Brain microvascular endothelial cell (primary cell): ENCODE measurements at regions not wholly inside any gene's neighbourhood (a gene's known extent, or its start where the extent isn't known, plus 50 kb on each side); places are given as distances from the start of the nearest gene placed in this dataset.

Experiments used
- DNase-seq: peaks from one replicate; pipeline ENCODE4 v3.0.0-alpha.2; 2020
- H3K27ac ChIP-seq: fragments of 250-450 bp; sonication (Bioruptor Pico); 2 replicates; pipeline ENCODE4 v1.5.1; 2020; ENCODE audit warnings: mild to moderate bottlenecking, moderate library complexity
- H3K27me3 ChIP-seq: fragments of 250-450 bp; sonication (Bioruptor Pico); replicated peaks from 2 replicates; pipeline ENCODE4 v1.5.1; 2020; ENCODE audit warnings: mild to moderate bottlenecking
- H3K36me3 ChIP-seq: fragments of 250-450 bp; sonication (Bioruptor Pico); replicated peaks from 2 replicates; pipeline ENCODE4 v1.5.1; 2020; ENCODE audit warnings: mild to moderate bottlenecking
- H3K4me3 ChIP-seq: 2 replicates; pipeline ENCODE4 v1.5.1; 2011; ENCODE audit warnings: low read depth, mild to moderate bottlenecking, control low read depth, low read length, moderate library complexity
- in situ Hi-C: cut with HindIII; loops from 2 replicates; pipeline ENCODE4 v1.10.0; 2017; ENCODE audit warnings: low sequenced_read_pairs, low pct_ligation_motif_present
- TF ChIP-seq, protein P1 (sequence below): IDR thresholded peaks from 2 replicates; pipeline ENCODE4 v1.5.1; 2011; ENCODE audit warnings: low read depth, mild to moderate bottlenecking, moderate library complexity, low read length, control low read depth, inconsistent platforms; ENCODE audit errors: missing control alignments

DNA sequence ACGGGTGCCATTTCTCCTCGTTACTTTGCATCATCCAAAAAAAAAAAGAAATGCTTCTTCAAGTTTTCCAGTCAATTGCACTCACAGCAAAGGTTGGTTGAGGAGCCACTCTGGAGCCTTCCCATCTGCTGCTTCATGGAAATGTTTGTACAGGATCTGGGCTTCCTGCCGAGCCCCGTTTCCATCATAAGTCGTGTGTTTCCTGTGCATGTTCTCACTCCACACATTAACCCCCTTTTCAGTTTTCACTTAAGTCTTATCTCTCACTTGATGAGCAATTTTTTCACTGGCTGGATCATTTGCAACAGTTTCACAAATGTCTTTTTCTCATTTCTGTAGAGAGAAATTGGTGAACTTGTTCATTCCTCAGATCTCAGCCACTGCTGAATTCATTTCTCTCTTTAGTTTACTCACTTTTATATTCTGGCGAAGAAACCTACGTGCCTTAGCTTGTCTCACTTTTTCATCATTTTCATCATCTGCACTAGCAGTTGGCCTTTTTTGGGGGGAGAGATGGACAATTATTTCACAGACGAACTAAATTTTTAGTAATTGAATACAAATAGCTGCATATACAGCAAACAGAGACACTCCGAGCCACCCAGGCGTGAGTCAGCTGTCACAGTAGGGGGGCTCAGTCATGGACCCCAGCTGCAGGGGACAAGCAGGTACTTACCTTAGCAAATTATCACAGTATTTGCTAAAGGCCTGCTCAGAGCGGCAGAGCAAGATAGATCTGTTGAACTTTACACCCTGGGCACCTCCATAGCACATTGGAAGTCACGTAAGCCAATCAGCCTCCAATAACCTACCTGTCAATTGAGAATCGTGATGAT lies 750.8 kb upstream of the ID2 start:
- in situ Hi-C loops = no loop called here
- DNase-seq = no peak
- no peaks in the 10 kb centered on the region for H3K36me3 ChIP-seq
- TF ChIP-seq, protein P1, sequence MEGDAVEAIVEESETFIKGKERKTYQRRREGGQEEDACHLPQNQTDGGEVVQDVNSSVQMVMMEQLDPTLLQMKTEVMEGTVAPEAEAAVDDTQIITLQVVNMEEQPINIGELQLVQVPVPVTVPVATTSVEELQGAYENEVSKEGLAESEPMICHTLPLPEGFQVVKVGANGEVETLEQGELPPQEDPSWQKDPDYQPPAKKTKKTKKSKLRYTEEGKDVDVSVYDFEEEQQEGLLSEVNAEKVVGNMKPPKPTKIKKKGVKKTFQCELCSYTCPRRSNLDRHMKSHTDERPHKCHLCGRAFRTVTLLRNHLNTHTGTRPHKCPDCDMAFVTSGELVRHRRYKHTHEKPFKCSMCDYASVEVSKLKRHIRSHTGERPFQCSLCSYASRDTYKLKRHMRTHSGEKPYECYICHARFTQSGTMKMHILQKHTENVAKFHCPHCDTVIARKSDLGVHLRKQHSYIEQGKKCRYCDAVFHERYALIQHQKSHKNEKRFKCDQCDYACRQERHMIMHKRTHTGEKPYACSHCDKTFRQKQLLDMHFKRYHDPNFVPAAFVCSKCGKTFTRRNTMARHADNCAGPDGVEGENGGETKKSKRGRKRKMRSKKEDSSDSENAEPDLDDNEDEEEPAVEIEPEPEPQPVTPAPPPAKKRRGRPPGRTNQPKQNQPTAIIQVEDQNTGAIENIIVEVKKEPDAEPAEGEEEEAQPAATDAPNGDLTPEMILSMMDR = no peak
- H3K27me3 ChIP-seq = no peaks in the 10 kb centered on the region
- no peak overlapping the region for H3K4me3 ChIP-seq
- no peak overlapping the region for H3K27ac ChIP-seq

DNA sequence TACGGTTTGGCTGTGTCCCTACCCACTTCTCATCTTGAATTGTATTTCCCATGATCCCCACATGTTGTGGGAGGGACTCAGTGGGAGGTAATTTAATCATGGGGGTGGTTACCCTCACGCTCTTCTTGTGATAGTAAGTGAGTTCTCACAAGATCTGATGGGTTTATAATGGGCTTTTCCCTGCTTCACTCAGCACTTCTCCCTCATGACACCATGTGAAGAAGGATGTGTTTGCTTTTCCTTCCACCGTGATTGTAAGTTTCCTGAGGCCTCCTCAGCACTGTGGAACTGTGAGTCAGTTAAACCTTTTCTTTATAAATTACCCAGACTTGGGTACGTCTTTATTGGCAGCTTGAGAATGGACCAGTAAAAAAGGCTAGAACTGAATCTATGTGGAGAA lies 750.0 kb upstream of the ID2 start:
- Histone ChIP-seq H3K27ac (no peak overlapping the region), H3K27me3 (no peaks in the 10 kb centered on the region), H3K4me3 (no peak overlapping the region), H3K36me3 (no peaks in the 10 kb centered on the region)
- TF ChIP-seq, protein P1 = no peak
- in situ Hi-C loops = no loop called here
- DNase-seq = no peak

DNA sequence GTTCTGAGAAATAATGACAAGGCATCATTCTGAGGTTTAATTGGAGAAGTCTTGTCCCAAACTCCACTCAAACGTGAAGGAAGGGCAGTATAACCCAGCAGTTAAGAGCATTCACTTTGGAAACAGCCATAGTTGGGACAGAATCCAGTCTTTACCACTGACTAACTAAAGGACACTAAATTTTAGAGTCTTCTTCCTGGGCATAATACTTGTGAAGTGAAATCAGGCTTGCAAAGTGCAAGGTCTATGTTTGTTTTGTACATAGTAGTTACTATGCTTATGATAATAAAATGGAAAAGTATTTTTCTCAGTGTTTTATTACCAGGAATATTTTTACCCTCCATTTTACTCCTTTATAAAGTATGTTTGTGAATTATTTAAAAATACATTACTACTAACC lies 748.2 kb upstream of the ID2 start:
- Histone ChIP-seq H3K4me3 (no peak overlapping the region), H3K27me3 (no peaks in the 10 kb centered on the region), H3K36me3 (no peaks in the 10 kb centered on the region), H3K27ac (no peak overlapping the region)
- in situ Hi-C loops = no loop called here
- TF ChIP-seq, protein P1 = no peak
- DNase-seq = no peak

DNA sequence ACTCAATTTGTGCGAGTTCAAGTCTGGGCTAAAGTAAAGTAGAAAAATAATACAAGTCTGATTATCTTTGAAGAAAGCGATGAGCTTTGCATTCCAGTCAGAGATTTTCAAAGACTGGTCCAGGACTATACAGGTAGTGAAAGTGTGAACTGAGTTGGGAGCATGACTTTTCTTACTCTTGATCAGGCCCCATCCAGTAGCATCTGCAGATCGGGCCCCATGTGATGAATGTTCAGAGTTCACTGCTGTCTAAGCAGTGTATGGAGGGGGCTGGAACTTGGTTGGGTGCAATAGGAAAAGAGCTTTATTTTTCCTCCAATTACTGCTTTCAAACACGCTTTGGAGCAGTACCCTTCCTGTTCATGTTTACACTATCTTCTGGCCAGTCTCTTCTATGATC lies 747.4 kb upstream of the ID2 start:
- Histone ChIP-seq H3K27ac (no peak overlapping the region), H3K27me3 (no peaks in the 10 kb centered on the region), H3K36me3 (no peaks in the 10 kb centered on the region), H3K4me3 (no peak overlapping the region)
- TF ChIP-seq, protein P1 = no peak
- in situ Hi-C loops = no loop called here
- DNase-seq = no peak

DNA sequence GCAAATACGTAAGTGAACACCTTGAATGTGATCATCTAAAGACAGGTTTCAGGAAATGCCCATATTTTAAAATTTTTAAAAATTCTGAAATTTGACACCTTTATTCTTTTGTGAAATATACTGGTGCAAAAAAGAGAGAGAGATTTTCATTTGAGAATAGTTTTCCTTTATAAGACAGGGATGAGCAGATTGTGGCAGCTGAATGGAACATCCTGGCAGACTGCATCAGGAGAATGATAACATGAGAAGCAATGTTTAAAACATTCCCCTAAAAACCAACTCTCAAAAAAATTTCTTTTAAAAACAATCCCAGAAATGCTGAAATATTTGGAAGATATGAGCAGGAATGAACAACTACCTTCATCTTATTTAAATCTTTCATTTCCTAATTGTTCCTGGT lies 744.8 kb upstream of the ID2 start:
- Histone ChIP-seq H3K4me3 (no peak overlapping the region), H3K36me3 (no peaks in the 10 kb centered on the region), H3K27ac (no peak overlapping the region), H3K27me3 (no peaks in the 10 kb centered on the region)
- TF ChIP-seq, protein P1 = no peak
- no peak for DNase-seq
- in situ Hi-C loops = no loop called here

DNA sequence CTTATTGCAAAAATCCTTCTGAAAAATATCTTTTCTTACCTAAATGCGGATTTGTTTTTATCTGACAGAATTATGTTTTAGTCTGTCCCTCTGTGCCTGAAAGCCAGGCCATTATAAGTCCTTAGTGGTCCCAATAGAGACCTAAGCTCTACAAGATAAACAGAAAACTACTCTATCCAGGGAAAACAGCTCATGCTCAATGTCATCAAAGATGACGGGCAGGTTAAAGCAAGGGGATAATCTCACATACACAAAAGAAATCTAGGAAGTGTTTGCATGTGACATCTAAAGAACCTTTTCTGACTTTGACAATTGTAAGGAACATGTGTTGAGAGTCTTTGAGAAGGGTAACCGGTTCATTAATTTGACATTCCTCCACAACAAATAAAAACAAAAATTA lies 741.1 kb upstream of the ID2 start:
- Histone ChIP-seq H3K4me3 (no peak overlapping the region), H3K27ac (no peak overlapping the region), H3K36me3 (no peaks in the 10 kb centered on the region), H3K27me3 (no peaks in the 10 kb centered on the region)
- no peak for DNase-seq
- in situ Hi-C loops = no loop called here
- TF ChIP-seq, protein P1 = no peak
